Spleen (tissue), 11 donors: ENCODE measurements at regions not wholly inside any gene's neighbourhood (a gene's known extent, or its start where the extent isn't known, plus 50 kb on each side); places are given as distances from the start of the nearest gene placed in this dataset.

ENCODE experiments used
- DNase-seq: peaks from one replicate; pipeline ENCODE4 v3.0.0-alpha.2; 2020
- H3K27ac ChIP-seq, 8 donors: fragments of 200-600 bp; sonication (generic) in 7 of 8; 1 replicate in 4 of 8; 2 replicates in 4 of 8; pipeline versions ENCODE4 v1.5.0 to v1.8.0; 2016 to 2021; ENCODE audit warnings: inconsistent platforms in 4 of 8, mild to moderate bottlenecking in 4 of 8, moderate library complexity in 1 of 8
- H3K27me3 ChIP-seq, 7 donors: fragments of 200-600 bp; sonication (generic) in 6 of 7; replicated peaks in 1 of 7; 1 replicate in 4 of 7; 2 replicates in 3 of 7; pipeline versions ENCODE4 v1.5.0 to v1.8.0; 2016 to 2021; ENCODE audit warnings: inconsistent platforms in 3 of 7, mild to moderate bottlenecking in 1 of 7
- H3K36me3 ChIP-seq, 6 donors: fragments of 200-600 bp; sonication (generic) in 5 of 6; 1 replicate in 4 of 6; 2 replicates in 2 of 6; pipeline versions ENCODE4 v1.5.0 to v1.8.0; 2016 to 2021; ENCODE audit warnings: inconsistent platforms in 2 of 6
- H3K4me1 ChIP-seq, 6 donors: fragments of 200-600 bp; sonication (generic) in 5 of 6; 1 replicate in 3 of 6; 2 replicates in 3 of 6; pipeline versions ENCODE4 v1.5.0 to v1.8.0; 2016 to 2021; ENCODE audit warnings: inconsistent platforms in 3 of 6
- H3K4me3 ChIP-seq, 8 donors: fragments of 200-600 bp; sonication (generic) in 7 of 8; 1 replicate in 4 of 8; 2 replicates in 4 of 8; pipeline versions ENCODE4 v1.5.0 to v1.8.0; 2016 to 2021; ENCODE audit warnings: inconsistent platforms in 4 of 8, mild to moderate bottlenecking in 4 of 8, moderate library complexity in 2 of 8
- H3K9me3 ChIP-seq, 8 donors: fragments of 200-600 bp; sonication (generic) in 7 of 8; 1 replicate in 4 of 8; 2 replicates in 4 of 8; pipeline versions ENCODE4 v1.5.0 to v1.8.0; 2016 to 2021; ENCODE audit warnings: inconsistent platforms in 4 of 8
- POLR2A ChIP-seq, 3 donors: fragments of 450-650 bp; IDR thresholded peaks; one replicate each; pipeline ENCODE4 v1.5.1; 2017; ENCODE audit warnings: antibody characterized with exemption in 3 of 3, mild to moderate bottlenecking in 1 of 3
- POLR2AphosphoS5 ChIP-seq, 3 donors: sonication (generic); formaldehyde crosslinking; IDR thresholded peaks; one replicate each; pipeline ENCODE4 v1.5.1; 2017; ENCODE audit warnings: antibody characterized with exemption in 3 of 3
- WGBS, 5 donors: extraction: QIAGEN DNeasy Blood & Tissue Kit in 3 of 5; methylation state at CpG; one replicate each; pipeline versions ENCODE4 v1.1.5 to v1.1.7; 2013 to 2018; 5-methylcytosine and 5-hydroxymethylcytosine counted together
- intact Hi-C: fragments of 100-400 bp; cut with DNase I; formaldehyde crosslinking; loops from one replicate; pipeline ENCODE4 v1.15.0; 2023; ENCODE audit warnings: low total_unique reads
- TF ChIP-seq, protein P1 (sequence below), 11 experiments: fragments of 200-600 bp in 7 of 11; fragments of 450-650 bp in 4 of 11; sonication (generic) in 4 of 11; IDR thresholded peaks in 8 of 11; conservative IDR thresholded peaks in 3 of 11; 1 replicate in 7 of 11; 2 replicates in 4 of 11; pipeline versions ENCODE4 v1.4.0 to v1.8.0; 2016 to 2021; ENCODE audit warnings: antibody characterized with exemption in 11 of 11, inconsistent platforms in 4 of 11, mild to moderate bottlenecking in 1 of 11
- donor health status: healthy with polysubstance abuse.
- donor health status: DM: no; HTN: no; CAD: no; lungs with moderate emphysema.
- donor health status: DM: no; HTN: no; CAD: no.
- donor health status: Bipolar disorder and iron deficiency.
- donor health status: healthy.
- donor health status: DM: no; HTN: no; CAD: no.
- donor health status: DM: yes; HTN: yes; CAD: no.

DNA sequence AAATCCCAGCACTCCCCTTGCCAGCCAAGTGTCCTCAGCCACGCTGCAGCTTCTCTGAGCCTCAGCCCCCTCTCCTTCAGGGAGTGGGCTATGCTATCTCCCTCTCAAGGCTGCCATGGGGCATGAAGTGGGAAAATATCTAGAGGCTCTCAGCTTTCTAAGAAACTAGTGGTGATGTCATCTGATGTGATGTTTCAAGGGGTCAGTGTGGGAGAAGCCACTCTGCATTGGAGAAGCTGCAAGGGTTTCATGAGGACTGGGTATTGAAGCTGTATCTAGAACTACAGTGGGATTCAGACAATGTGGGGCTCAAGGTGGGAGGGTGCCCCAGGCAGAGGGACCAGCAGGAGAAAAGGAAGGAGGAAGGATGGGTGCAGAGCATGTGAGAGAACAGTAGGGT is 210.2 kb downstream of the TLE3 start:
- H3K27ac ChIP-seq, result no peak overlapping the region
- H3K4me3 ChIP-seq, result no peak overlapping the region
- H3K9me3 ChIP-seq, result peaks cover 0 to 13% (median 0%) of the 10 kb centered on the region in 8 donors
- 53 to 100% (median 72%) methylated on average over 1 of the region's 1 CpG for WGBS, 5 donors
- no peaks in the 10 kb centered on the region for H3K4me1 ChIP-seq
- no peak for DNase-seq
- intact Hi-C loops, result no loop called here
- H3K36me3 ChIP-seq, result no peaks in the 10 kb centered on the region
- TF ChIP-seq POLR2A (IDR thresholded peaks at IDR 0.05) (no peak), POLR2AphosphoS5 (IDR thresholded peaks at IDR 0.05) (no peak)
- TF ChIP-seq, protein P1, sequence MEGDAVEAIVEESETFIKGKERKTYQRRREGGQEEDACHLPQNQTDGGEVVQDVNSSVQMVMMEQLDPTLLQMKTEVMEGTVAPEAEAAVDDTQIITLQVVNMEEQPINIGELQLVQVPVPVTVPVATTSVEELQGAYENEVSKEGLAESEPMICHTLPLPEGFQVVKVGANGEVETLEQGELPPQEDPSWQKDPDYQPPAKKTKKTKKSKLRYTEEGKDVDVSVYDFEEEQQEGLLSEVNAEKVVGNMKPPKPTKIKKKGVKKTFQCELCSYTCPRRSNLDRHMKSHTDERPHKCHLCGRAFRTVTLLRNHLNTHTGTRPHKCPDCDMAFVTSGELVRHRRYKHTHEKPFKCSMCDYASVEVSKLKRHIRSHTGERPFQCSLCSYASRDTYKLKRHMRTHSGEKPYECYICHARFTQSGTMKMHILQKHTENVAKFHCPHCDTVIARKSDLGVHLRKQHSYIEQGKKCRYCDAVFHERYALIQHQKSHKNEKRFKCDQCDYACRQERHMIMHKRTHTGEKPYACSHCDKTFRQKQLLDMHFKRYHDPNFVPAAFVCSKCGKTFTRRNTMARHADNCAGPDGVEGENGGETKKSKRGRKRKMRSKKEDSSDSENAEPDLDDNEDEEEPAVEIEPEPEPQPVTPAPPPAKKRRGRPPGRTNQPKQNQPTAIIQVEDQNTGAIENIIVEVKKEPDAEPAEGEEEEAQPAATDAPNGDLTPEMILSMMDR (IDR thresholded peaks at IDR 0.05 in 8 of 11, conservative IDR thresholded peaks at IDR 0.05 in 3 of 11), result no peak
- H3K27me3 ChIP-seq, result peaks cover 0 to 49% (median 0%) of the 10 kb centered on the region in 7 donors

DNA sequence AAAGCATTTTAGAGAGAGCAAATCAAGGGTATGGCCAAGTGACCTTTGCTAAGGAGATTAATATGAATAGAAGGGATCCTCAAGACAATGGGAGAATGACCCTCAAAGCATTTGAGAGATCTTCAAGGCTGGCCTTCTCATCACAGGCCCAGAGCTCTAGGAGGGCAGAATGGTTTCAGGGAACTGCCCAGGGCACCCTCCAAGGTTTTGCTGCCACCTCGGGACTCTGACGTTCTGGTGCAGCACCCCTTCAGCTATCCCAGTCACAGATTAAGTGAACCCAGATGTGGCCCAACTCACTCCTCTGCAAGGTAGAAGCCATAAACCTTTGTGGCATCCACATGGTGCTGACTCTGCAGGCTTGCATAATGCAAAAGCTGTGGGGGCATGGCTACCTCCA is 209.3 kb downstream of the TLE3 start:
- intact Hi-C loops, result no loop called here
- peaks cover 0 to 10% (median 0%) of the 10 kb centered on the region in 8 donors for H3K9me3 ChIP-seq
- H3K4me3 ChIP-seq, result no peak overlapping the region
- H3K4me1 ChIP-seq, result no peaks in the 10 kb centered on the region
- no peaks in the 10 kb centered on the region for H3K36me3 ChIP-seq
- peaks cover 0 to 50% (median 0%) of the 10 kb centered on the region in 7 donors for H3K27me3 ChIP-seq
- TF ChIP-seq POLR2AphosphoS5 (IDR thresholded peaks at IDR 0.05) (no peak), POLR2A (IDR thresholded peaks at IDR 0.05) (no peak)
- TF ChIP-seq, protein P1 (IDR thresholded peaks at IDR 0.05 in 8 of 11, conservative IDR thresholded peaks at IDR 0.05 in 3 of 11), result no peak
- no peak for DNase-seq
- H3K27ac ChIP-seq, result no peak overlapping the region
- 31 to 73% (median 62%) methylated on average over 2 of the region's 2 CpGs for WGBS, 5 donors

DNA sequence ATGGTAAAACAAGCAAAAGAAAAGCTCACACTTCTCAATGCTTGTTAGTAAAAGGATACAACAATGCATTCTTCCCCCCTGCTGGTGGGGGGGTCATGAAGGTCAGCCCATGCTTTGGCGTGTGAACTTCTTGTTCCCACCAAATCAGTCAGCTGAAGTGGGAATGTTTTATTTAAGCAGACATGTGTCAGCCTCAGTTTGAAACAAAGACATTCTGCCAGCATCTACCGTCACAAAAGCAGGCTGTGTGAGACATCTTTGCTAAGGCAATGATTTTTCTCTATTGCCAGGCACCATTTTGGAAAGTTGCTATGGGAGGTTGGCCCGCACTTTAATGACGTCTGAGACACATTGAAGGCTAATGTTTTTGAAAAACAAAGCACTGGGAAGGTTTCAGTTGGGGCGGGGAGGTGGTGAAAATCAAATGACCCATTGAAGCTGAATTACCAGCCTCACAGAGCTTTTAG is 206.6 kb downstream of the TLE3 start:
- intact Hi-C loops, result no loop called here
- TF ChIP-seq, protein P1 (IDR thresholded peaks at IDR 0.05 in 8 of 11, conservative IDR thresholded peaks at IDR 0.05 in 3 of 11), result no peak
- TF ChIP-seq POLR2A (IDR thresholded peaks at IDR 0.05) (no peak), POLR2AphosphoS5 (IDR thresholded peaks at IDR 0.05) (no peak)
- Histone ChIP-seq H3K27me3 (peaks cover 0 to 50% (median 0%) of the 10 kb centered on the region in 7 donors), H3K27ac (no peak overlapping the region), H3K36me3 (no peaks in the 10 kb centered on the region), H3K9me3 (peaks cover 0 to 10% (median 0%) of the 10 kb centered on the region in 8 donors), H3K4me3 (no peak overlapping the region), H3K4me1 (no peaks in the 10 kb centered on the region)
- no peak for DNase-seq
- 82 to 90% (median 86%) methylated on average over 5 of the region's 5 CpGs for WGBS, 5 donors

DNA sequence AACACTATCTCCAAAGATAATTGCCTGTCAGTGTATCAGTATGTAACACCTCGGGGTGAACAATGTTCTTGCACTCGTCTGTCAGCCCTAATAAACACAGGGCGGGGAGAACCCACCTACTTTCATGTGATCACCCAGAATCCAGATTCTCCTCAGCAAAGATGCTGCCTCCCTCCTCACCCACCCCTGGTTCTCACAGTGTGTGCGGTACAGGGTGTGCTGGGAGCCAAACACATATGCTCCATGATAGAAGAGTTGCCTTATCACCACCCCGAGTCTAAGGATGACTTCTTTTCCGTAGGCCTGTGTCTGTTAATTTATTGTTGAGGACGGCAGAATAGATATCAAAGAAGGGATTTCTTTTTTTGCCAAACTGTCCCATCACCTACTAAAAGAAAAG is 206.1 kb downstream of the TLE3 start:
- no peaks in the 10 kb centered on the region for H3K4me1 ChIP-seq
- TF ChIP-seq, protein P1 (IDR thresholded peaks at IDR 0.05 in 8 of 11, conservative IDR thresholded peaks at IDR 0.05 in 3 of 11), result no peak
- TF ChIP-seq POLR2AphosphoS5 (IDR thresholded peaks at IDR 0.05), result no peak
- H3K27ac ChIP-seq, result no peak overlapping the region
- WGBS, 5 donors, result 87 to 93% (median 89%) methylated on average over 6 to 7 of the region's 7 CpGs
- peaks cover 0 to 10% (median 0%) of the 10 kb centered on the region in 8 donors for H3K9me3 ChIP-seq
- peaks cover 0 to 50% (median 0%) of the 10 kb centered on the region in 7 donors for H3K27me3 ChIP-seq
- H3K36me3 ChIP-seq, result no peaks in the 10 kb centered on the region
- intact Hi-C loops, result no loop called here
- no peak for DNase-seq
- no peak overlapping the region for H3K4me3 ChIP-seq
